ENCODE measurements at regions not wholly inside any gene's neighbourhood (a gene's known extent, or its start where the extent isn't known, plus 50 kb on each side); places are given as distances from the start of the nearest gene placed in this dataset.
A peak's percentile ranks its signal among the peaks of the same experiment; 100 is the strongest.

- DNase-seq (no peak), ATAC-seq (no peak)
- intact Hi-C loops (cut with DNase I), result no loop called here
- WGBS, 4 donors, result 74 to 81% (median 75%) methylated on average over 5 of the region's 5 CpGs
- Histone ChIP-seq H3K4me3 (no peak overlapping the region), H3K36me3 (no peaks in the 10 kb centered on the region), H3K27me3 (no peaks in the 10 kb centered on the region), H3K4me1 (peaks cover 0 to 48% (median 0%) of the 10 kb centered on the region in 12 donors), H3K27ac (peak overlapping the region in 1 of 12 donors; percentile 65), H3K9me3 (peaks cover 0 to 4% (median 0%) of the 10 kb centered on the region in 12 donors)
- TF ChIP-seq CTCF (IDR thresholded peaks at IDR 0.05), result no peak
- TF ChIP-seq POLR2A (IDR thresholded peaks at IDR 0.05), result no peak
Observed at GRCh38 chr4:163590619-163591264, 96.3 kb downstream of the TMA16 start.

- peaks cover 0 to 53% (median 0%) of the 10 kb centered on the region in 12 donors for H3K4me1 ChIP-seq
- DNase-seq (no peak), ATAC-seq (peak in 1 of 4 donors; percentile 41)
- H3K27me3 ChIP-seq, result no peaks in the 10 kb centered on the region
- H3K9me3 ChIP-seq, result peaks cover 0 to 4% (median 0%) of the 10 kb centered on the region in 12 donors
- TF ChIP-seq POLR2A (IDR thresholded peaks at IDR 0.05) (no peak), CTCF (IDR thresholded peaks at IDR 0.05) (no peak)
- H3K4me3 ChIP-seq, result no peak overlapping the region
- H3K36me3 ChIP-seq, result no peaks in the 10 kb centered on the region
- peak overlapping the region in 1 of 12 donors; percentile 65 for H3K27ac ChIP-seq
- intact Hi-C loops (cut with DNase I), result no loop called here
- 77 to 89% (median 82%) methylated on average over 1 of the region's 1 CpG for WGBS, 4 donors
Observed at GRCh38 chr4:163591614-163592020, 97.1 kb downstream of the TMA16 start.

GRCh38 chr4:163592212-163592611 lies 97.7 kb downstream of the TMA16 start:
- H3K27me3 ChIP-seq, result no peaks in the 10 kb centered on the region
- 38 to 43% (median 40%) methylated on average over 2 of the region's 2 CpGs for WGBS, 4 donors
- TF ChIP-seq CTCF (IDR thresholded peaks at IDR 0.05), result no peak
- TF ChIP-seq POLR2A (IDR thresholded peaks at IDR 0.05), result no peak
- intact Hi-C loops (cut with DNase I), result no loop called here
- no peak overlapping the region for H3K4me3 ChIP-seq
- DNase-seq, result no peak
- ATAC-seq, result no peak
- no peaks in the 10 kb centered on the region for H3K36me3 ChIP-seq
- H3K4me1 ChIP-seq, result peaks cover 0 to 53% (median 0%) of the 10 kb centered on the region in 12 donors
- H3K27ac ChIP-seq, result peak overlapping the region in 1 of 12 donors; percentile 65
- H3K9me3 ChIP-seq, result peaks cover 0 to 4% (median 0%) of the 10 kb centered on the region in 12 donors

- ATAC-seq, result no peak
- Histone ChIP-seq H3K27me3 (no peaks in the 10 kb centered on the region), H3K27ac (peak overlapping the region in 1 of 12 donors; percentile 27), H3K36me3 (no peaks in the 10 kb centered on the region), H3K4me1 (peaks cover 0 to 42% (median 0%) of the 10 kb centered on the region in 12 donors), H3K4me3 (no peak overlapping the region), H3K9me3 (no peaks in the 10 kb centered on the region)
- DNase-seq, result no peak
- TF ChIP-seq POLR2A (IDR thresholded peaks at IDR 0.05), result no peak
- no peak for TF ChIP-seq CTCF (IDR thresholded peaks at IDR 0.05)
- intact Hi-C loops (cut with DNase I), result no loop called here
Observed at GRCh38 chr4:163595580-163595979, 101.1 kb downstream of the TMA16 start.

All from heart left ventricle (tissue), 16 donors.